Activated CD4-positive, alpha-beta T cell treated with anti-CD3 and anti-CD28 coated beads for 24 hours (primary cell): ENCODE measurements at regions not wholly inside any gene's neighbourhood (a gene's known extent, or its start where the extent isn't known, plus 50 kb on each side); places are given as distances from the start of the nearest gene placed in this dataset.

ENCODE experiments used
- DNase-seq, 2 donors: peaks; one replicate each; pipeline ENCODE4 v3.0.0-alpha.2; 2020; ENCODE audit warnings: low read depth in 2 of 2

GRCh38 chr2:204012072-204012653, 75.6 kb downstream of the ICOS start:
- no peak for DNase-seq

GRCh38 chr2:204015118-204015843, 78.7 kb downstream of the ICOS start:
- no peak for DNase-seq

DNA sequence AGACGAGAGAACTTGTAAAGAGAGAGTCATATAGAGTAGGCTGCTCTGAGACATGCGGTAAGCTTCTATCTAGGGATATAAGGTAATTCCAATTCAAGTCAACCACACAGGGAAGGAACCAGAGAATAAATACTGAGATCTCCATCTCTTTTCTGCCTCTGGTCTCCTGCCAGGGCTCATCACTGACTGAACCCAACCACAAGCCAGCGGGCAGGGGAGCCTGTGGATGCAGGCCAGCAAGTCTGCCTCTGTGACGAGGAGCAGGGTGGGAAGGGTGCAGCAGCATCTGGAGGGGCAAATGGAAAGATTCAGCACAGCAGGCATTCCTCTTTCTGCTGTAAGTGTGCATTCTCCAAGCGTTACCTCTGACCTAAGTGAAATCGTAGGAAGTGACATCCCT, 82.2 kb downstream of the ICOS start:
- no peak for DNase-seq

DNA sequence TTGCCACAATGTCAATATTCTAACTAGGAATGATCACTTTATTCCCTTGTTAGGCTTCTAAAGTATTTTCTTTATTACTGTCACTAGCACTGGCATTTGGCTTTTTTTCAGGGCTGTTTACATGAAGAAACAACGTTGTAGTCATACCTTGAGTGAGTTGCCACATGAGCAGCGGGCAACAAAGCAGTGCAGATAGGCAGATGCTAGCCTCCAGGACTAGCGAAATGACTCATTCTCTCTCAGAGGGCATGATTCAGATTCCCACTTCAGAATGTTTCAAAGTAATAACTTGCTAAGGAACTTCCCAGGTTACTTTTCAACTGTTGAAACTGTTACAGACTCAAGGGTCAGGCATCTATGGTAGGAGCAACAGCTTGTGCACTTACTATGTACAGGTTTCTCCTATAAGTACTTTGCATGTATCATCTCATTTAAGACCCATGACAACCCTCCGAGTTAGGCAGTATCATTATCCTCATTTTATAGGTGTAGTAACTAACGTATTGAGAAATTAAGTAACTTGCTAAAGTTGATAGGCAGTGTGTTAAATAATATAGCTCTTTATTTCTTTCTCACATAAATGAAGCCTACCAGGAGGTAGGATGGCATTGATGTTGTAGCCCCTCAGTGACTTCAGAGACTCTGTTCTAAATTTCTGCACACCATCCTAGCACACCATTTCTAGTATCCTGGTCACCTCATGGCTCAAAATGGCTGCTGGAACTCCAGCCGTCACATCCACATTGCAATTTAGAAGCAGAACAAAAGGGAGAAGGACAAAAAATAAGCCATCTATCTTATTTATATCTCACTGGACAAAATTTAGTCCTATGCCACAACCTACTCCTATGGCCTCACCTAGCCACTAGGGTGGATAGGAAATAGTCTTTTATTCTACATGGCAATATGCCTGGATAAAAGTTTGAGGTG, 83.3 kb downstream of the ICOS start:
- peak in 1 of 2 donors; percentile 44 for DNase-seq

DNA sequence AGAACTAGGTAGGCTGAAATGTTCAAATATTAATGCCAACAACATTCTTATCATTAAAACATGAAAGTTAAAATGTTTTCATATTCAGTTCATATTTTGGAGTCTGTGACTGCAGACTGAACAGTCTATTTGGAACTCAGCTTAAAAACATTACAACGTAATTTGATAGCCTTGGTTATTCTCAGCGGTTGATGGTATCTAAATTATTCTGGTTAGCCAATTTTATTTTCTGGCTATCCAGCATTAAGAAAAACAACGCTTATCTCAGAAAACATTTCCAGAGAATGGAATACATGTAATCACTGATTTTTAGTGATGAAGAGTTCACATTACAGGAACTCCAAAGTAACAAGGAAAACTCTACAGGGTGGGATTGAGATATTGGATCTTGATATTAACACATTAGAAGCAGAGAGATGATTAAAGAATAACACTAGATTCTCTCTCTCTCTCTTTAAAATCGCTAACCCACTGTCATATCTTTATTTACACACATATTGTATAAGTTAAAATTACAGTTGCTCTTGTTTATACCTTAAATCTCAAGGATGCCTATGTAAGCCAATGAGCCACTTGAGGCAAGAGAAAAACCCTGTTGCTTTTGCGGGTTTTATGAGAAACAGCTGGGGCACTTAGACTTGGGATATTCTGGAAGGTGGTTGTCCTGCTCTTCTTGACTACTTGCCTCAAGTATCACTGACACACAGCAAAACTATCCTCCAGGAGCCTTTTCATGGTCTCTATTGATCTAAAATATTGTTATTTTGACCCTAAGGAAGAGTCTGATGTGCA, 84.9 kb downstream of the ICOS start:
- DNase-seq: no peak

GRCh38 chr2:204022550-204022949, 86.0 kb downstream of the ICOS start:
- no peak for DNase-seq

DNA sequence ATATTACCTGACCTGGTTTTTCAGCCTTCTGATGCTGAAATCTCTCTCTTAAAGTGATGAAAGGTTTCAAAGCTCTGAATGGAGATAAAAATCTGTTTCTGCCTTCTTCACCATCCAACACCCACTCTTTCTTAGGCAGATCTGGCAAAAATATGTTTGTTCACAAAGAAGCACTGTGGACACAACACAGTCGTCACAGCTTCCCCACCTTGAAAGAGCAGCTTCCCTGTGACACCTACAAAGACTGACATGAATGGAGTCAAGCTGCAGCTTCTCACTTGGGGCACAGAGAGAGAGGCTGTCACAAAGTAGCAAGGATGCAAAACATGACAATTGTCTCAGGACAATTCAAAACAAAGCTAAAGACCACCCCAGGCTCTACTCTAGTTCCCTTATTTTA, 86.5 kb downstream of the ICOS start:
- DNase-seq: no peak

GRCh38 chr2:204024503-204024902, 87.9 kb downstream of the ICOS start:
- DNase-seq: no peak

GRCh38 chr2:204024906-204025475, 88.4 kb downstream of the ICOS start:
- no peak for DNase-seq

DNA sequence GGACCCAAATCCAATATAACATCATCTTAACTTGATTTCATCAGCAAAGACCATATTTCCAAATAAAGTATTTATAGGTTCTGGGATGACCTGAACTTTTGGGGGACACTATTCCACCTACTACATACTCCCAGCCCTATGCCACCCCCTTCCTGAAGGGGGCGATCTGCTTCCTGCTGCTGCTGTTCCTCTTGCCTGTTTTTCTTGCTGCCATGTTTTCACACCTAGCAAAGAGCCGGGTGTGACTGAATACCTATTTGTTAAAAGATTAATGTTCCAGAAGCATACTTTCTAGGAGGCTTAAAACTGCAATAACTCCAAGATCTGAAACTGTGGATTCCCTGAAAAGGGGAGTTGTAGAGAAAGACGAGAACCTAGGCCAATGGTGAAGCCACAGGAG, 89.7 kb downstream of the ICOS start:
- DNase-seq: no peak

GRCh38 chr2:204027091-204027490, 90.5 kb downstream of the ICOS start:
- no peak for DNase-seq

GRCh38 chr2:204030322-204030721, 93.8 kb downstream of the ICOS start:
- no peak for DNase-seq

GRCh38 chr2:204031056-204031455, 94.5 kb downstream of the ICOS start:
- no peak for DNase-seq

DNA sequence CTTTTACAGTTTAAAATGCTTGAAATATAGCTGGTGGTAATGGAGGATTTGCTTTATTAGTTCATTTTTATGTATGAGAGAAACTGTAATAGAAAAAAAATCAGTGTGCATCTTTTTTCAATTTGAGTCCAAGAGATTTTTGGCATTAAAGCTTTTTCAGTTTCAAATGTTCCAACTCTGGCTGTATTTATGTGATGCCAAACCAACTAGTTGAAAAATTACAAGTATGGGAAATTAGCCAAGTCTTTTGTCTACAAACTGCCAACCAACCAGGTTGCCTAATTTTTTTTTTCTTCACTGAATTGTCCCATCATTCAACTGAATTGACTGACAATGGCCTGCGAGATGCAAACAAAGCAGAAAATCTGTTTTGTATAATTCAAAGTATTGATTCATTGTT, 95.7 kb downstream of the ICOS start:
- DNase-seq: no peak

- DNase-seq: no peak
Measured at GRCh38 chr2:204033611-204034495, 97.3 kb downstream of the ICOS start.

- DNase-seq: no peak
Measured at GRCh38 chr2:204036706-204037105, 100.1 kb downstream of the ICOS start.

DNA sequence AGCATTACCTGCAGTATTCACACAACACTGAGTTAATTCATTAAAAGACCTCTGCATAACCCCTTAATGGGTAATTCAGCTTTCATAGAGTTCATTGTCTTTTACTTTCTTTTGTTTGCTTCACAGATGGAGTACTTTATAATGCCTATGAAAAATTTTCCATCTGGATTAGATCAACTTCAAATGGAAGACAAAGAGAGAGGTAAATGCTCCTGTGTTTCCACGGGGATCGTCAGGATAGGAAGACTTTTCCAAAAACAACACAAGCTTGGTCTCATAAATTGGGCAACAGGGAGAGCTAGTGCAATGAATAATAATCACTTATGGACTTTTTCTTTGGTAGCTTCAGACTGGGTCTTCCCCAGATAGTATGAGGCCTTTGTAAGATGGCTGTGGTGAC, 100.7 kb downstream of the ICOS start:
- no peak for DNase-seq

DNA sequence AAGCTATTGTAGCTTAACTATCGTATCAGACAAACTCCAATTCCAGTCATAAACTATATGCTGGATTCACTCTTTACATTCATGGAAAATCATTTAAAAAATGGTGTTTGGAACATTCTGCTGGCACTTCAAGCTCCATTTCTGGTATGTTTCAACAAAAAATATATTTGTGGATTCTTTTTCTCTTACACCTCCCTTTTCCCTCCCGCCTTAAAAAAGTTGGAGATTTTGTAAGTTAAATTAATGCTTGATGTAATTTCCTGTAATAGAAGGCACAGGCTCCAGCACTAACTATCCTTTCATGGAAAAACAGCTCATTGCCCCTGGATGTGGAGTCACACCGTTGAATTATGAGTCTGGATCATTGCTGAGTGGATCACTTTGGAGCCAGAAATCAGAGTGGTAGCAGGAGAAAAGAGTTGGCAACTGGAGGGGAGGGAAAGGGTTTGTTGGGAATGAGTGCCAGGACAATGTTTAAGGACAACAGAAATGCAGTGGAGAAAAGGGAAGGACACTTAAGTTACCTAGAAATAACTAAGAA, 102.8 kb downstream of the ICOS start:
- DNase-seq: no peak

GRCh38 chr2:204040016-204040415, 103.5 kb downstream of the ICOS start:
- DNase-seq: no peak

DNA sequence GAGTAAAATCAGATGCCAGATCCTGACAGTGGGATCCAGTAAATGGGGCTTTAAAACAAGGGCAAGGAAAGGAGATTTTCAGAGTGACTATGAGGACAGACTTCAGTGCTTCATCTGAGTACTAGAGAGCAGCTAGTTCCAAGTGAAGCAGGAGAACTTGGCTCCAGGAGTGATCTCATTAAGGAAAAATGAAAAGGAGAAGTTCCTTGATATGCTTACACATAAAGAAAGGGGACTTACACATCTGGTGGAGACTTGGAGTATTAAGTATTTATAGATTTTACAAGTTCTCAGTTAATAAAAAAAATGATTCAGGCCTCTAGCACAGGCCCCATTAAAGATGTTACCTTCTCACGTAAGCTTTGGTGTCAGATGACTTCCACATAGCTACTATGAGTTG, 105.8 kb downstream of the ICOS start:
- DNase-seq: no peak
